ENCODE measurements at regions not wholly inside any gene's neighbourhood (a gene's known extent, or its start where the extent isn't known, plus 50 kb on each side); places are given as distances from the start of the nearest gene placed in this dataset.
"Not testable (repeated sequence)": the region's sequence is repeated elsewhere in the genome, so short reads cannot be mapped to it uniquely, and the experiment has no call there.

DNA sequence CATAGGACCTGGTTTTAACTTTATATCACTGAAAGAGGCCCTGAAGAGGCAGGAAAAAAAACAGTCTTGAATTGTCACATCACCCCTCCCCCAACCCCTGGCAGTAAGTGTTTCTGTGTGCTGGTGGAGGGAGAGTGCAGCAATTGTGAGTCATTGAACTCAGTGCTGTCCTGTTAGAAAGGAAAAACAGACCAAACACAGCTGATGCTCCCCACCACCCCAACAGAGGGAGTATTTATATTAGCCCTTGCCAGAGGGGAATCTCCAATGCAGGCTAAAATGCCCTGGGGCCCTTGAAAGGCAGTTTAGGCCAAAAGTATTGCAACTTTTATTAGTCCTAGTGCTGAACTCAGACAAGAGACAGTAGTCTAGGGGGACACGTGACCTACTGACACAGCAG is 197.8 kb upstream of the AGTR2 start:
- DNase-seq = no peak

DNA sequence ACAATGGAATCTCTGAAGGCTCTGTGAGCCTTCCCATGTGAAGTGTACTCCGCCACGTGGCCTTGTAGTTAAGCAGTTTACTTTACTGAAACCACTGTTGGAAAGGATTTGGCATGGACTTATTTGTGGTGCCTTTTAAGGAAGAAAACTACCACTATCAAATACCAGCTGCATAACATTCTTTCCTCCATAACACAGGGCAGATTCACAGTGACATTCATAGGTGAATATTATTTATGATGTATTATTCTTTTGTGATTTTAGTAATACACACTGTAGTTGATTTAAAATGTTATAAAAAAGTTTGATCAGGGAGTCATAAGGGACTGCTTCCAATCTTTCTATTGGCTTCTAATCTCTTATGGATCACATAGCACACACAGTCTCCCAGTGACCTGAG is 192.5 kb upstream of the AGTR2 start:
- no peak for DNase-seq

DNA sequence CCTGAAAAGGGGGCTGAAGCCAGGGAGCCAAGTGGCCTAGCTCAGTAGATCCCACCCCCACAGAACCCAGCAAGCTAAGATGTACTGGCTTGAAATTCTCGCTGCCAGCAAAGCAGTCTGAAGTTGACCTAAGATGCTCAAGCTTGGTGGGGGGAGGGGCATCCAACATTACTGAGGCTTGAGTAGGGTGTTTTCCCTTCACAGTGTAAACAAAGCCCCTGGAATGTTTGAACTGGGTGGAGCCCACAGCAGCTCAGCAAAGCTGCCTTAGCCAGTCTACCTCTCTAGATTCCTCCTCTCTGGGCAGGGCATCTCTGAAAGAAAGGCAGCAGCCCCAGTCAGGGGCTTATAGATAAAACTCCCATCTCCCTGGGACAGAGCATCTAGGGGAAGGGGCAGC is 187.4 kb upstream of the AGTR2 start:
- not testable (repeated sequence) for DNase-seq

- DNase-seq = not testable (repeated sequence)
Observed at GRCh38 chrX:115987464-115987863, 183.1 kb upstream of the AGTR2 start.

GRCh38 chrX:115988825-115989224 is 181.7 kb upstream of the AGTR2 start:
- DNase-seq = peak; percentile 34

GRCh38 chrX:115989686-115990085 is 180.9 kb upstream of the AGTR2 start:
- DNase-seq = no peak

GRCh38 chrX:116009346-116009745 is 161.2 kb upstream of the AGTR2 start:
- DNase-seq = peak; percentile 4

DNA sequence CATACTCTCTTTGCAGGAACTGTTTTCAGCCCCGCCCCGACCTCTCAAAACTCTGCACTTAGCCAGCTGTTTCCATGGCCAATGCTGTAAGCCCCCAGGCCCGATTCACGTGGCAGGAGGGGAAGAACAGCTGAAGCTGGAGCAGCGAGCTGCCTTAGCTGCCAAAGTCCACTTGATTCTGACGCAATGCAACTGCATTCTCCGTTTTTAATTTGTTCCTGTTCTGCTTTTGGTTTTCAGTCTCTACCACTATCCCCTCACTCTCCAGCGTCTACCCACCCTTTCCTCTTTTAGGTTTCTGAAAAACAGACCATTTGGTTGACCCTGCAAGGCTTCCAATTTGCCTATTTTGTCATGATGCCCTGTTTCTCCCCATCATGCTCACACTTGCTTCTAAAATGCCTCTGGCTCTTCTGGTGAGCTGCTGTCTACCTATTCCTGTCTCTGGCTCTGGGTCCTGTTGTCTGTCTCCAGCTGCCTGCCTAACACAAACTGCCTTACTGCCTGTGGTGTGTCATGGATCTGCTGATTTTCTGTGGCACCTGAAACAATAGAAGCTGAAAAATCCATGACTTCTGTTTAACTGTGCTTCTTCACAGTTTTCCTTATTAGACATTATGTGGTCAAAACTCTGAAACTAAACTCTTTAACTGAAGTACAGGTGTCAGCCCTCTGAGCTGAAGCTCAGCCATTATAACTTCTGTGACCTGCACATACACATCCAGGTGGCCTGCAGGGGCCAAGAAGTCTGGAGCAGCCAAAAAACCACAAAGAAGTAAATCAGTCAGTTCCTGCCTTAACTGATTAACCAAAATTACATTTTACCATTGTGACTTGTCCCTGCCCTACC is 160.5 kb upstream of the AGTR2 start:
- peak; percentile 9 for DNase-seq

GRCh38 chrX:116010939-116011338 is 159.6 kb upstream of the AGTR2 start:
- no peak for DNase-seq

- DNase-seq = no peak
Observed at GRCh38 chrX:116031331-116031730, 139.2 kb upstream of the AGTR2 start.

Measured in NCI-H1105 treated with DMSO at 0.1 percent for 48 hours (cell line).